Mammary epithelial cell (primary cell): ENCODE measurements at regions not wholly inside any gene's neighbourhood (a gene's known extent, or its start where the extent isn't known, plus 50 kb on each side); places are given as distances from the start of the nearest gene placed in this dataset.
"Not testable (repeated sequence)": the region's sequence is repeated elsewhere in the genome, so short reads cannot be mapped to it uniquely, and the experiment has no call there.

Experiments
- EZH2 ChIP-seq: IDR thresholded peaks from 2 replicates; pipeline ENCODE4 v1.6.1; 2012; ENCODE audit warnings: low read length, inconsistent platforms, borderline replicate concordance
- TF ChIP-seq, protein P1 (sequence below), 2 donors: IDR thresholded peaks in 1 of 2; conservative IDR thresholded peaks in 1 of 2; 2 replicates each; pipeline ENCODE4 v1.5.1; 2011 to 2012; ENCODE audit warnings: inconsistent platforms in 2 of 2, low read length in 2 of 2, mild to moderate bottlenecking in 2 of 2, control low read depth in 1 of 2, low read depth in 1 of 2; ENCODE audit not compliant: insufficient read depth in 1 of 2; ENCODE audit errors: extremely low read depth in 1 of 2

DNA sequence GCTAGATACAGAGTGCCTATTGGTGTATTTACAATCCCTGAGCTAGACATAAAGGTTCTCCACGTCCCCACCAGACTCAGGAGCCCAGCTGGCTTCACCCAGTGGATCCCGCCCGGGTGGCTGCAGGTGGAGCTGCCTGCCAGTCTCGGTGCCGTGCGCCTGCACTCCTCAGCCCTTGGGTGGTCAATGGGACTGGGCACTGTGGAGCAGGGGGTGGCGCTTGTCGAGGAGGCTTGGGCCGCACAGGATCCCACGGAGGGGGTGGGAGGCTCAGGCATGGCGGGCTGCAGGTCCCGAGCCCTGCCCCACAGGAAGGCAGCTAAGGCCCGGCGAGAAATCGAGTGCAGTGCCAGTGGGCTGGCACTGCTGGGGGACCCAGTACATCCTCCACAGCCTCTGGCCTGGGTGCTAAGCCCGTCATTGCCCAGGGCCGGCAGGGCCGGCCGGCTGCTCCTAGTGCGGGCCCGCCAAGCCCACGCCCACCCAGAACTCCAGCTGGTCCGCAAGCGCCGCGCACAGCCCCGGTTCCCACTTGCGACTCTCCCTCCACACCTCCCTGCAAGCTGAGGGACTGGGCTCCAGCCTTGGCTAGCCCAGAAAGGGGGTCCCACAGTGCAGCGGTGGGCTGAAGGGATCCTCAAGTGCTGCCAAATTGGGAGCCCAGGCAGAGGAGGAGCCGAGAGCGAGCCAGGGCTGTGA lies 554.6 kb upstream of the LUZP2 start:
- TF ChIP-seq, protein P1, sequence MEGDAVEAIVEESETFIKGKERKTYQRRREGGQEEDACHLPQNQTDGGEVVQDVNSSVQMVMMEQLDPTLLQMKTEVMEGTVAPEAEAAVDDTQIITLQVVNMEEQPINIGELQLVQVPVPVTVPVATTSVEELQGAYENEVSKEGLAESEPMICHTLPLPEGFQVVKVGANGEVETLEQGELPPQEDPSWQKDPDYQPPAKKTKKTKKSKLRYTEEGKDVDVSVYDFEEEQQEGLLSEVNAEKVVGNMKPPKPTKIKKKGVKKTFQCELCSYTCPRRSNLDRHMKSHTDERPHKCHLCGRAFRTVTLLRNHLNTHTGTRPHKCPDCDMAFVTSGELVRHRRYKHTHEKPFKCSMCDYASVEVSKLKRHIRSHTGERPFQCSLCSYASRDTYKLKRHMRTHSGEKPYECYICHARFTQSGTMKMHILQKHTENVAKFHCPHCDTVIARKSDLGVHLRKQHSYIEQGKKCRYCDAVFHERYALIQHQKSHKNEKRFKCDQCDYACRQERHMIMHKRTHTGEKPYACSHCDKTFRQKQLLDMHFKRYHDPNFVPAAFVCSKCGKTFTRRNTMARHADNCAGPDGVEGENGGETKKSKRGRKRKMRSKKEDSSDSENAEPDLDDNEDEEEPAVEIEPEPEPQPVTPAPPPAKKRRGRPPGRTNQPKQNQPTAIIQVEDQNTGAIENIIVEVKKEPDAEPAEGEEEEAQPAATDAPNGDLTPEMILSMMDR (conservative IDR thresholded peaks at IDR 0.05 in 1 of 2, IDR thresholded peaks at IDR 0.05 in 1 of 2; ENCODE audit: extremely low read depth in 1 of 2, insufficient read depth in 1 of 2, low read depth in 1 of 2, low read length in 2 of 2), result not testable (repeated sequence)
- not testable (repeated sequence) for TF ChIP-seq EZH2
